ENCODE measurements at regions not wholly inside any gene's neighbourhood (a gene's known extent, or its start where the extent isn't known, plus 50 kb on each side); places are given as distances from the start of the nearest gene placed in this dataset.
"Not testable (repeated sequence)": the region's sequence is repeated elsewhere in the genome, so short reads cannot be mapped to it uniquely, and the experiment has no call there.

GRCh38 chr10:64320448-64320847, 799.2 kb downstream of the REEP3 start:
- DNase-seq: no peak

GRCh38 chr10:64329510-64329909, 808.3 kb downstream of the REEP3 start:
- DNase-seq: no peak

GRCh38 chr10:64332551-64332950, 811.4 kb downstream of the REEP3 start:
- no peak for DNase-seq

- no peak for DNase-seq
These were observed 812.9 kb downstream of the REEP3 start for GRCh38 chr10:64334084-64334483.

- DNase-seq: no peak
These were observed 823.0 kb downstream of the REEP3 start for GRCh38 chr10:64344211-64344610.

GRCh38 chr10:64345856-64346255, 824.7 kb downstream of the REEP3 start:
- DNase-seq: no peak

GRCh38 chr10:64346389-64346788, 825.2 kb downstream of the REEP3 start:
- no peak for DNase-seq

GRCh38 chr10:64350665-64351064, 829.5 kb downstream of the REEP3 start:
- DNase-seq: no peak

GRCh38 chr10:64358907-64359306, 837.7 kb downstream of the REEP3 start:
- no peak for DNase-seq

- DNase-seq: not testable (repeated sequence)
These were observed 839.0 kb downstream of the REEP3 start for GRCh38 chr10:64360240-64360639.

GRCh38 chr10:64363687-64364086, 842.5 kb downstream of the REEP3 start:
- DNase-seq: peak in 1 of 2 donors; percentile 10

GRCh38 chr10:64365663-64366062, 844.5 kb downstream of the REEP3 start:
- DNase-seq: no peak

GRCh38 chr10:64368298-64368697, 847.1 kb downstream of the REEP3 start:
- no peak for DNase-seq

GRCh38 chr10:64369885-64370773, 848.9 kb downstream of the REEP3 start:
- DNase-seq: no peak

- DNase-seq: no peak
These were observed 853.1 kb downstream of the REEP3 start for GRCh38 chr10:64374346-64374745.

- DNase-seq: no peak
These were observed 855.0 kb downstream of the REEP3 start for GRCh38 chr10:64376167-64376566.

GRCh38 chr10:64379898-64380297, 858.7 kb downstream of the REEP3 start:
- DNase-seq: no peak

- no peak for DNase-seq
These were observed 864.2 kb downstream of the REEP3 start for GRCh38 chr10:64385355-64385754.

- DNase-seq: no peak
These were observed 873.5 kb downstream of the REEP3 start for GRCh38 chr10:64394744-64395143.

GRCh38 chr10:64396105-64396708, 875.0 kb downstream of the REEP3 start:
- no peak for DNase-seq

GRCh38 chr10:64397125-64397524, 875.9 kb downstream of the REEP3 start:
- no peak for DNase-seq

GRCh38 chr10:64408391-64409183, 887.4 kb downstream of the REEP3 start:
- no peak for DNase-seq

- DNase-seq: no peak
These were observed 888.1 kb downstream of the REEP3 start for GRCh38 chr10:64409349-64409748.

Data from right lung (tissue), 2 donors.